ENCODE measurements at regions not wholly inside any gene's neighbourhood (a gene's known extent, or its start where the extent isn't known, plus 50 kb on each side); places are given as distances from the start of the nearest gene placed in this dataset.
A peak's percentile ranks its signal among the peaks of the same experiment; 100 is the strongest.

- no peaks in the 10 kb centered on the region for H3K9me3 ChIP-seq (ENCODE audit: control insufficient read depth, insufficient read depth, low read depth, low read length)
- H3K79me2 ChIP-seq (ENCODE audit: control insufficient read depth, insufficient read depth, low read length) = no peaks in the 10 kb centered on the region
- H2AFZ ChIP-seq (ENCODE audit: low read length) = no peak overlapping the region
- H3K36me3 ChIP-seq (ENCODE audit: control insufficient read depth, insufficient read depth, low read length) = no peaks in the 10 kb centered on the region
- TF ChIP-seq EZH2 (IDR thresholded peaks at IDR 0.05; ENCODE audit: low read length, missing control alignments) (no peak), CTCF (conservative IDR thresholded peaks at IDR 0.05 in 1 of 2, IDR thresholded peaks at IDR 0.05 in 1 of 2; ENCODE audit: low read depth in 1 of 2, low read length in 2 of 2) (no peak)
- no peaks in the 10 kb centered on the region for H4K20me1 ChIP-seq (ENCODE audit: control insufficient read depth, extremely low read depth, insufficient read depth, low read length)
- no peak for DNase-seq (ENCODE audit: low read depth in 2 of 2)
- no peak overlapping the region for H3K9ac ChIP-seq (ENCODE audit: insufficient read depth, low read length)
- H3K4me3 ChIP-seq (replicated peaks in 1 of 4; ENCODE audit: control extremely low read depth in 1 of 4, insufficient read depth in 1 of 4, low read depth in 3 of 4, low read length in 4 of 4) = no peak overlapping the region
- no peaks in the 10 kb centered on the region for H3K27me3 ChIP-seq (ENCODE audit: control insufficient read depth, insufficient read depth, low read length)
- no peaks in the 10 kb centered on the region for H3K4me1 ChIP-seq (ENCODE audit: control insufficient read depth, extremely low read depth, insufficient read depth, low read length)
- no peak overlapping the region for H3K27ac ChIP-seq (ENCODE audit: insufficient read depth, low read length)
- no peak overlapping the region for H3K4me2 ChIP-seq (ENCODE audit: extremely low read depth, insufficient read depth, low read length)
These were observed 134.7 kb downstream of the POU4F1 start for GRCh38 chr13:78468621-78469020.

GRCh38 chr13:78465250-78465649 is 138.1 kb downstream of the POU4F1 start:
- Histone ChIP-seq H4K20me1 (ENCODE audit: control insufficient read depth, extremely low read depth, insufficient read depth, low read length) (no peaks in the 10 kb centered on the region), H3K36me3 (ENCODE audit: control insufficient read depth, insufficient read depth, low read length) (no peaks in the 10 kb centered on the region), H3K9ac (ENCODE audit: insufficient read depth, low read length) (no peak overlapping the region), H3K4me1 (ENCODE audit: control insufficient read depth, extremely low read depth, insufficient read depth, low read length) (no peaks in the 10 kb centered on the region), H2AFZ (ENCODE audit: low read length) (no peak overlapping the region), H3K9me3 (ENCODE audit: control insufficient read depth, insufficient read depth, low read depth, low read length) (no peaks in the 10 kb centered on the region), H3K27me3 (ENCODE audit: control insufficient read depth, insufficient read depth, low read length) (no peaks in the 10 kb centered on the region), H3K4me2 (ENCODE audit: extremely low read depth, insufficient read depth, low read length) (no peak overlapping the region), H3K4me3 (replicated peaks in 1 of 4; ENCODE audit: control extremely low read depth in 1 of 4, insufficient read depth in 1 of 4, low read depth in 3 of 4, low read length in 4 of 4) (no peak overlapping the region), H3K27ac (ENCODE audit: insufficient read depth, low read length) (no peak overlapping the region), H3K79me2 (ENCODE audit: control insufficient read depth, insufficient read depth, low read length) (no peaks in the 10 kb centered on the region)
- TF ChIP-seq EZH2 (IDR thresholded peaks at IDR 0.05; ENCODE audit: low read length, missing control alignments) (no peak), CTCF (conservative IDR thresholded peaks at IDR 0.05 in 1 of 2, IDR thresholded peaks at IDR 0.05 in 1 of 2; ENCODE audit: low read depth in 1 of 2, low read length in 2 of 2) (no peak)
- no peak for DNase-seq (ENCODE audit: low read depth in 2 of 2)

GRCh38 chr13:78460176-78460575 is 143.2 kb downstream of the POU4F1 start:
- no peaks in the 10 kb centered on the region for H3K4me1 ChIP-seq (ENCODE audit: control insufficient read depth, extremely low read depth, insufficient read depth, low read length)
- peak in 1 of 2 donors; percentile 0 for DNase-seq (ENCODE audit: low read depth in 2 of 2)
- no peak overlapping the region for H2AFZ ChIP-seq (ENCODE audit: low read length)
- no peaks in the 10 kb centered on the region for H3K36me3 ChIP-seq (ENCODE audit: control insufficient read depth, insufficient read depth, low read length)
- no peak overlapping the region for H3K9ac ChIP-seq (ENCODE audit: insufficient read depth, low read length)
- no peak overlapping the region for H3K27ac ChIP-seq (ENCODE audit: insufficient read depth, low read length)
- H3K79me2 ChIP-seq (ENCODE audit: control insufficient read depth, insufficient read depth, low read length) = no peaks in the 10 kb centered on the region
- no peak overlapping the region for H3K4me2 ChIP-seq (ENCODE audit: extremely low read depth, insufficient read depth, low read length)
- no peak overlapping the region for H3K4me3 ChIP-seq (replicated peaks in 1 of 4; ENCODE audit: control extremely low read depth in 1 of 4, insufficient read depth in 1 of 4, low read depth in 3 of 4, low read length in 4 of 4)
- no peaks in the 10 kb centered on the region for H3K9me3 ChIP-seq (ENCODE audit: control insufficient read depth, insufficient read depth, low read depth, low read length)
- TF ChIP-seq CTCF (conservative IDR thresholded peaks at IDR 0.05 in 1 of 2, IDR thresholded peaks at IDR 0.05 in 1 of 2; ENCODE audit: low read depth in 1 of 2, low read length in 2 of 2) = no peak
- H4K20me1 ChIP-seq (ENCODE audit: control insufficient read depth, extremely low read depth, insufficient read depth, low read length) = no peaks in the 10 kb centered on the region
- H3K27me3 ChIP-seq (ENCODE audit: control insufficient read depth, insufficient read depth, low read length) = no peaks in the 10 kb centered on the region

Data from fibroblast of lung (primary cell).